Endodermal cell (in vitro differentiated cells): ENCODE measurements at regions not wholly inside any gene's neighbourhood (a gene's known extent, or its start where the extent isn't known, plus 50 kb on each side); places are given as distances from the start of the nearest gene placed in this dataset.

Experiments used
- DNase-seq: peaks from one replicate; pipeline ENCODE4 v3.0.0-alpha.2; 2017
- H3K27ac ChIP-seq: 2 replicates; pipeline ENCODE4 v1.5.1; 2013; ENCODE audit warnings: mild to moderate bottlenecking, low read depth, low read length, moderate library complexity
- H3K27me3 ChIP-seq: 2 replicates; pipeline ENCODE4 v1.6.1; 2013; ENCODE audit warnings: mild to moderate bottlenecking, low read length, moderate library complexity; ENCODE audit not compliant: insufficient read depth, control insufficient read depth, poor library complexity, severe bottlenecking
- H3K36me3 ChIP-seq: 2 replicates; pipeline ENCODE4 v1.7.0; 2013; ENCODE audit warnings: mild to moderate bottlenecking, low read length, moderate library complexity; ENCODE audit not compliant: control insufficient read depth, insufficient read depth
- H3K4me1 ChIP-seq: one replicate; pipeline ENCODE4 v1.7.0; 2013; ENCODE audit warnings: low read length; ENCODE audit not compliant: control insufficient read depth, insufficient read depth
- H3K4me3 ChIP-seq: 2 replicates; pipeline ENCODE4 v1.5.1; 2013; ENCODE audit warnings: mild to moderate bottlenecking, low read length, moderate library complexity
- H3K9ac ChIP-seq: 2 replicates; pipeline ENCODE4 v1.6.1; 2013; ENCODE audit warnings: mild to moderate bottlenecking, low read length, moderate library complexity; ENCODE audit not compliant: poor library complexity, severe bottlenecking; ENCODE audit errors: extremely low read depth
- H3K9me3 ChIP-seq: 2 replicates; pipeline ENCODE4 v1.6.1; 2013; ENCODE audit warnings: mild to moderate bottlenecking, low read length, moderate library complexity; ENCODE audit not compliant: control insufficient read depth
- H3K27ac Mint-ChIP-seq: 2 replicates; pipeline ENCODE4 v1.8.0; 2020; ENCODE audit warnings: mixed read lengths
- H3K27me3 Mint-ChIP-seq: 2 replicates; pipeline ENCODE4 v1.8.0; 2021; ENCODE audit warnings: mild to moderate bottlenecking, mixed read lengths; ENCODE audit not compliant: insufficient read depth
- H3K36me3 Mint-ChIP-seq: 2 replicates; pipeline ENCODE4 v1.8.0; 2020; ENCODE audit warnings: low read depth, mixed read lengths
- H3K4me1 Mint-ChIP-seq: 2 replicates; pipeline ENCODE4 v1.8.0; 2020; ENCODE audit warnings: mixed read lengths
- H3K4me3 Mint-ChIP-seq: 2 replicates; pipeline ENCODE4 v1.8.0; 2020; ENCODE audit warnings: mild to moderate bottlenecking, moderate library complexity, mixed read lengths
- H3K9me3 Mint-ChIP-seq: 2 replicates; pipeline ENCODE4 v1.8.0; 2020; ENCODE audit warnings: mild to moderate bottlenecking, mixed read lengths
- CTCF ChIP-seq: fragments of 200-600 bp; sonication (generic); conservative IDR thresholded peaks from 2 replicates; pipeline ENCODE4 v1.5.0; 2021; ENCODE audit warnings: antibody characterized with exemption, mild to moderate bottlenecking
- WGBS, 2 experiments: methylation state at CpG; one replicate each; pipeline versions ENCODE4 v1.1.5 to v1.1.7; 2013; ENCODE audit warnings: missing lambda C conversion rate in 2 of 2, mixed read lengths in 1 of 2; ENCODE audit not compliant: insufficient coverage in 1 of 2, insufficient read length in 1 of 2; 5-methylcytosine and 5-hydroxymethylcytosine counted together

- H3K9ac ChIP-seq = no peak overlapping the region
- no peak for DNase-seq
- Mint-ChIP-seq H3K4me3 (no peak overlapping the region), H3K36me3 (no peaks in the 10 kb centered on the region), H3K27me3 (no peaks in the 10 kb centered on the region), H3K27ac (no peak overlapping the region), H3K4me1 (peaks cover 8% of the 10 kb centered on the region), H3K9me3 (no peaks in the 10 kb centered on the region)
- no peak overlapping the region for H3K4me3 ChIP-seq
- H3K4me1 ChIP-seq = no peaks in the 10 kb centered on the region
- H3K36me3 ChIP-seq = no peaks in the 10 kb centered on the region
- TF ChIP-seq CTCF = no peak
- WGBS, 2 experiments = 93% methylated on average over 2 of the region's 2 CpGs; no CpG with 5 or more reads in 1 of the 2 experiments
- no peak overlapping the region for H3K27ac ChIP-seq
- no peaks in the 10 kb centered on the region for H3K27me3 ChIP-seq
- no peaks in the 10 kb centered on the region for H3K9me3 ChIP-seq
These were observed 272.8 kb downstream of the FAM76B start for GRCh38 chr11:95516786-95517185.

- H3K27me3 ChIP-seq = no peaks in the 10 kb centered on the region
- no peak overlapping the region for H3K4me3 Mint-ChIP-seq
- no peaks in the 10 kb centered on the region for H3K27me3 Mint-ChIP-seq
- no peak for TF ChIP-seq CTCF
- 61 to 90% methylated on average over 2 of the region's 2 CpGs for WGBS, 2 experiments
- H3K4me3 ChIP-seq = no peak overlapping the region
- no peaks in the 10 kb centered on the region for H3K36me3 Mint-ChIP-seq
- H3K9me3 Mint-ChIP-seq = no peaks in the 10 kb centered on the region
- no peak for DNase-seq
- peaks cover 8% of the 10 kb centered on the region for H3K4me1 Mint-ChIP-seq
- no peaks in the 10 kb centered on the region for H3K9me3 ChIP-seq
- H3K27ac ChIP-seq = no peak overlapping the region
- H3K4me1 ChIP-seq = no peaks in the 10 kb centered on the region
- no peak overlapping the region for H3K9ac ChIP-seq
- no peaks in the 10 kb centered on the region for H3K36me3 ChIP-seq
- H3K27ac Mint-ChIP-seq = no peak overlapping the region
These were observed 273.4 kb downstream of the FAM76B start for GRCh38 chr11:95516175-95516574.

- Histone ChIP-seq H3K9me3 (no peaks in the 10 kb centered on the region), H3K27me3 (no peaks in the 10 kb centered on the region), H3K36me3 (no peaks in the 10 kb centered on the region), H3K9ac (no peak overlapping the region), H3K27ac (no peak overlapping the region), H3K4me1 (no peaks in the 10 kb centered on the region), H3K4me3 (no peak overlapping the region)
- TF ChIP-seq CTCF = no peak
- Mint-ChIP-seq H3K4me1 (peaks cover 8% of the 10 kb centered on the region), H3K27ac (no peak overlapping the region), H3K9me3 (no peaks in the 10 kb centered on the region), H3K4me3 (no peak overlapping the region), H3K27me3 (no peaks in the 10 kb centered on the region), H3K36me3 (no peaks in the 10 kb centered on the region)
- no peak for DNase-seq
- WGBS, 2 experiments = 91 to 100% methylated on average over 2 of the region's 2 CpGs
These were observed 274.2 kb downstream of the FAM76B start for GRCh38 chr11:95515371-95515770.
